ENCODE measurements at regions not wholly inside any gene's neighbourhood (a gene's known extent, or its start where the extent isn't known, plus 50 kb on each side); places are given as distances from the start of the nearest gene placed in this dataset.
"Not testable (repeated sequence)": the region's sequence is repeated elsewhere in the genome, so short reads cannot be mapped to it uniquely, and the experiment has no call there.

DNA sequence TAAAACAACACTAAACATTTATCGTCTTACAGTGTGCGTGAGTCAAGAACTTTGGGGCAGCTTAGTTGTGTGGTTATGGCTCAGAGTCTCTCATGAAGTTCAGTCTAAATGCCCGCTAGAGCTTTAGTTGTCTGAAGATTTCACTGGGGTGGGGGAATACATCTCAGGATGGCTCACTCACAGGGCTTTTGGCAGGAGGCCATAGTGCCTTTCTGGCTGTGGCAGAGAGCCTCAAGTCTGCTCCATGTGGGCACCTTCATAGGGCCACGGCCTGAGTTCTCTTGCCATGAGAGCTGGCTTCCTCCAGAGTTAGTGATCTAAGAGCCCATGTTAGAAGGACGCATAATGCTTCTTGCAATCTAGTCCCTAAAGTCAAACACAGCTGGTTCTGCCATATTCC lies 258.8 kb upstream of the NUDT12 start:
- DNase-seq = no peak

DNA sequence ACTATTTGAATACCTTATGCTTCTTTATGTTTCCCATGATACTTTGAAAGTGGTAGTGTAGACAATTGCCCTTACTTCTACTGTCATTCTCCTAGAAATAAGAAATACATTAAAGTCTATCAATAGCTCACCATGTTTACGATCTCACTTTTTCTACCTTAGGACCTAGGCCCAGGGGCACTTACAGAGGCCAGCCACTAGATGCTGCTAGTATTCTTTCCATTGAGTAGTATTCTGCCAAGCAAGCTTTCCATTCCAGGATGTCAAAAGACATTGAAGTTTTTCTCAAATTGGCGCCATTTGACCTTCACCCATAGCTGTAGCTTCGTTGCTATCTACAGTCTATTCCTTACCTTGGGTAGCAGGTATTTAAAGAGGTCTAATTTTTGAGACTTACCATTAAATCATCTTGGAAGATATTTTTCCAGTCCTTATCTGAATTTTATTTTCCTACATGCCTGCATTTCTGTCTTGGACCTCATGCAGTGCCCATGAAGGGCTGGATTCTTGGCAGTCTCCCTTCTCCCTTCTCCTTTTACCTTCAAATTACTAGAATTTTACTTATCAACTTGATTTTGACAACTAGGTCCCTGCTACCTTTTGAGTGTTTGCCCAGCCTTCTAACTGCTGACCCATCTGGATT lies 246.0 kb upstream of the NUDT12 start:
- DNase-seq = no peak

DNA sequence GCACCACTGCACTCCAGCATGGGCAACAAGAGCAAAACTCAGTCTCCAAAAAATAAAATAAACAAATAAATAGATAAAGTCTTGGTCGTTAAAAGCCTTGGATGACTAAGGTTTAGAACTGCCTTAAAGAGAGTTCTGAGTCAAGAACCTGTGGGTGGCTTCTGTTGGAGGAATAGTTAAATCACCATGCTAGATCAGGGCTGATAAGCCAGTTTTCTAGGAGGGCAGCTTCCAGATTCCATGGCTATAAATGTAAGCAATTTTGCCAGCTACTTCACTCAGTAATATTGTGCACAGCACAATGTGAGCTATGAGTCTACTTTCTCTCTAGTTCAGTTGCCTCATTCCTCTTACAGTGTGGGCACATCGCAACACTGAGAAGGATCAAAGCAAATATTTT lies 242.1 kb upstream of the NUDT12 start:
- no peak for DNase-seq

DNA sequence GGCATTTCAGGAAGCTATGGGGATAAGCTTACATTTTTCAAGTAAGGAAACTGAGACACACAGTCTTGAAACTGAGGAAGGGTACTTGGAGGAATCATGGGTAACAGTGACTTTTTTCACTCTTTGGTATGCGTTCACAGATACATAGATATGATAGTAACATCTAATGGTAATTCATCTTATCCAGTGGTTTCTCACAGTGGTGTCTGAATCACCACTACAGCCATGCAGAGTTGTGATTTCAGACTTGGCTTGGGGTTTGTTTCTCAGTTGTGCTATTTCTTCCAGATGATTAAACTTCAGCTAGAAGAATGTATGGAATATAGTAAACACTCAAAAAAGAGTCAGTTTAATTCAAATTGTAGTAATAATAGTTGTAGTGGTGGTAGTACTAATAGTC lies 239.1 kb upstream of the NUDT12 start:
- DNase-seq = no peak

DNA sequence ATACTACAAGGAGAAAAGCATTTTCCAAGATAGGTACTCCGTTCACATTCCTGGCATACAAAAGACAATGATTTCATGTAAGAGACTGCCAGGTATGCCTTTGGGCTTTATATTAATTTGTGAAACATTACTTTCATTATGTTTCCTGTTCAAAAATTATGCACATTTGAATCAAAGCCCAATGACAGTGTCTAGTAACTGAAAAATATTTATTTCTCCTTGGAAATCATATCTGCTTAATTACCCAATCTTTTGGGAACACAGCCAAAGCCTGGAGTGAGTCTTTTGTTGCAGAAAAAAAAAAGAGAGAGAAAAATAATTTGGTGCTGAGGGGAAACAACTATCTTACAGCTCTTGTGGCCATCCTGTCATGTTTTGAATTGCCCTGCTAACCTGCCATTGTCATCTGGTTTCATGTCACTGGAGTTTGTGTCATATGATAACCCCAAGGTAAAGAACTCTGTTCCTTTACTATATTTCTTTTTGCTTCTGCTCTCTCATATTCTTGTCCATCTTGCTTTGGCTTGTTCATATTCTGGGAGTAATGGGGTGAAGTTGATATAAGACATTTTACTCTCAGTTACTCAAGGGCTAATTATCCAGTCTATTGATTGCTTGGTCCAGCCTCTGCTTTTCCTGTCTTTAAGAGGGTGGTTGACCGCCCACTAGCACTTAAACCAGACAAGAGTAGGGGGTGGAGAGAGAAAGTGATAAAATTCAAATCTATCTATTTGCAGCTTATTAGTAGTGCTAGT lies 238.3 kb upstream of the NUDT12 start:
- DNase-seq = no peak

DNA sequence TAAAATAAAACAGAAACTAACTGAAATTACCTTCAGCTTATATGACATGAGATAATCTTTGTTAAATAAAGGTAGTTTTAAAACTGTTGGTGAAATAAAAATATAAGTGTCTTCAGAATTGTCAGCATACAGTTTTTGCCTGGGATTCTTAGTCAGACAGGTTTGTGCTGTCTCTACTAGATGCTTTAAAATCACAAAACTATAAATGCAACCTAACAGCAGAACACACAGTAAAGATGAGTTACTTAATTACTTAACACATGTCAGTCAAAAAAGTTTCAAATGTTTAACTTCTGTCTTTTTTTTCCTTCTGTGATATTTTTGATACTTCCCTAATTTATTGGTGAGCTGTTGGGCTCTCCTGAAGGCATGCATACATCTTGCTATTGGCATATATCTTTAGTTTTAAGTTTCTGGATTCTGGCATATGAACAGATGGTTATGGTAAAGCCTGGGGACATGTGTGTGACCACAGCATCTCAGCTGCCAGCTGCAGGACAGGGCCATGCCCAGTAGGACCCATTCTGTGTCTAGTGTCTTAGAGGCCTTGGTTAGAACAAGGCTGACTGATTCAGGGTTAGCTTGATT lies 231.1 kb upstream of the NUDT12 start:
- no peak for DNase-seq

DNA sequence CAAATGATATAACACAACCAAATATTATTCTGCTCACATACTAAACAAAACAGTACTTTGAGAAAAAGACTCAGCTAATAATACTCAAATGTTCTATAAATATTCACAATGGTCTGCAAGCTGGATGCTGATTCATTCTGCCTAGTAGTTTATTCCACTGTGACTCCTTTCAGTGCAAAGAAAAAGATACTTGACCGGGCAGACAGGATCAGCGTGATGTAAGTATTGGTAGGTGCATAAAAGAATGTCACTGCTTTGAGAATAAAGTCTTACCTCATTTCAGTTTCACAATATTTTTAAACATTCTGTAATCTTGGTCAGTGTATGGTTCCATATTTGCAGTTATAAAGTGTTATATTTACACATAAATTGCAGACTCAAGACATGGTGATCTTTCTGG lies 223.0 kb upstream of the NUDT12 start:
- no peak for DNase-seq

DNA sequence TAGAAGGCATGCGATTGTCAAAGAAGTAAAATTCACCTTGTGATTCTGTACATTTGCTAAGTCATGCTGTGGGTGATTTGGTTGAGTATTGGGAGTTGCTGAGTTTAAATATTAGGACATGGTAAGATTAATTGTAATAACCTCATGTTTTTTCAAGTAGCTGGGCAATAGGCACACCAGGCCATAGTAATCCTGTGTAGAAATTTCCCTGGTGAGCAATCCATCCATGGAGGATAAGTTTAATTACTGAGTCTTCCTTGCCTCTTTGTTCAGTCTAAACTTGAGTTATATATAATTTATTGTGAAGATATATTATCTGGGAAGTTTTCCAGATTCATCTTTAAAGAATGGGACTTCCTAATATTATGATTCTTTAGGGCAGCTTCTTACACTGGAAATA lies 221.1 kb upstream of the NUDT12 start:
- no peak for DNase-seq

DNA sequence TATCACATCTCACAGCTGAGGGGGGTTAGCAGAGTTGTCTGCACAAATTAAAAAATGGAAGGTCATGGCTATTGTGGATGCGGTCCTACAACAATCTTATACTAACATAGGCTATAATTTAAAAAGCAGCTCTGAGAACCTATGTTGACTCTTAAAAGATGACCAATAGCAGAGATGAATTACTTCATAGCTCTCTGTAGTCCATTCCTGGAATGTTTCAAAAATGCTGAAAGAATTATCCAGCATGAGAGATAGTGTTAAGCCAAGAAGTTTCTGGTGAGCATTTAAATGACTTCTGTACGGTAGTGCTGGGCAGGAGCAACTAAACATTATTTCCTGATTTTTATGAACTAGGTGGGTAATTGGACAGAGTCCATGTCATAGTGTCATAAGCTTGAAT lies 218.2 kb upstream of the NUDT12 start:
- no peak for DNase-seq

DNA sequence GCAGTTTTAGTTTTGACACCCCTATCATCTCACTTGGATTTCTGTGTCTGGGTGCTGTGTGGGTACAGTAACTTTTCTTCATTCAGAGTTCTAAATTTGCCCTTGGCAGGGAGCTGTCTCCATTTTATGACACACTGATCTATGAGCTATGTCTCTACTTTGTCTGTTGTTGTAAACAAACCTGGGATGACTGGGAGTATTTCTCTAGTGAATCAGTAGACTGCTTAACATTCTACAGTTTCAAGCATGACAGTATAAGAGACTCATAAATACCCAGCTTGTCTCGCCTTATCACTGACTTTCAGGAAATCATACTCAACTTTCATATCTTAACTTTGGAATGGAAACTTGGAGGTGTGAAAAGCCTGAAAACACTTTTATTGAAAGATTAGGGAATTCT lies 212.1 kb upstream of the NUDT12 start:
- DNase-seq = no peak

DNA sequence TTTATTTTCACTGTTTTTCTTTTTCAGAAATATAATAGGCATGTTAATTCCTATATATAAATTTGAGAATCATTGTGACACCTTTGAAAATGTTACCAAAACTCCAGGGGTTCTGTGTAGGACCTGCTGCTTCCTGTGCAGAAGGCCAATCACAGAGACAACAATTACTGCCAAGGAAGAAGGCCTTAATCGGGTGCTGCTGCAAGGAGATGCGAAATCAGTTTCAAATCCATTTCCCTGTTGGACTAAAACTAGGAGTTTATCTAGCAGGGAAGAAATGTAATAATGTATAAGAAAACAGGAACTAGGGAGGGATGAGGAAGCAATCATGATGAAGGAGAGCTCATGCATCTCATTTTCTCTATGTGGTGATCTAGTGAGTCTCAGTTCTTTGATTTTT lies 209.7 kb upstream of the NUDT12 start:
- DNase-seq = no peak

DNA sequence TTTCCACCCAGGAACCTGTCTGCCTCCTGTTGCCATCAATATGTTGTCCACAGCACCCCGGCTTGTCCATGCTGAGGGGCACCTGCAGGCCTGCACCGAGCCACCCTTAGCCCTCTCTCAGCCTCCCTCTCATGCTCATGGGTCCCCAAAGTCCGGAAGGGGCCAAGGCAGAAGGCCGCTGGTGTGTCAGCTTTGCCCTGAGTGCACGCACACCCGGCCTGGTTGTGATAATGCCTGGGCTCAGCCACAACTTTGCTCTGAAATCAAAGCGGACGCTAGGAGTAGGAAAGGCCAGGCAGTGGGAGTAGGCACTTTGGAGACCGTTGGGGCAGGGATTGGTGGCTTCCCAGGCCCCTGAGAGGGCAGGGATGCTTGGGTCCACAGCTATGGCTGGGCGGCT lies 201.8 kb upstream of the NUDT12 start:
- DNase-seq = no peak

DNA sequence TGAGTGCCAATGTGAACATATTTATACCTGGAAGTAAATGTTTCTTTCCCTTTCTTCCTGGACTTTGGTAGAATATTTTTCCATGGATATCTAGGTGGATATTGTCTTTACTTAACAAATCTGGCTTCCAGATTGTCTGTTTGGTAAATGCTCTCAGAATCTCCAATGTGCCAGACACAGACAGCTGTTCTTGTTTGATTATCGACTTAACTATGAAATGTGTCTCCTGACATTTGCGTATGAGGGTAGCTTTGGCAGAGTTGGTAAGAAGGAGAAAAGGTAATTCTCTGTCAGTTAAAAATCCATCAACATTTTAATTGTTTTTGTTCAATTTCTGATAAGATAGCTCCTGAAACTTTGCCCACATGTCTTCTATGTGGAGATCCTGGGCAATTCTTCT lies 196.4 kb upstream of the NUDT12 start:
- DNase-seq = no peak

DNA sequence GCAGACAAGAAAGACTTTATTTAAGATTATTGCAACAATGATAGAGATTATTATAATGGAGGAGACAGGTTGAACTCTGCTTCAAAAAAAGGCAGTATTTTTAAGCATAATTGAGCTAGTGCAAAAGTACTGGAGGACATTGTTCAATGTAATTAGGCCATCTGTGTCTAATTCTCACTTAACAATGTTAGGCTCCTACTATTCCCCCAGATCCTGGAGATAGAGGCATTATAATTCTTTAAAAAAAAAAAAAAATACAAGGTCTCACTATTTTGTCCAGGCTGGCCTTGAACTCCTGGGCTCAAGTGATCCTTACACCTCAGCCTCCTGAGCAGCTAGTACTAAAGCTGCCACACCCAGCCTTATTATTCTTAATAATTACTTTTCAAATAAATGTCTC lies 193.4 kb upstream of the NUDT12 start:
- no peak for DNase-seq

DNA sequence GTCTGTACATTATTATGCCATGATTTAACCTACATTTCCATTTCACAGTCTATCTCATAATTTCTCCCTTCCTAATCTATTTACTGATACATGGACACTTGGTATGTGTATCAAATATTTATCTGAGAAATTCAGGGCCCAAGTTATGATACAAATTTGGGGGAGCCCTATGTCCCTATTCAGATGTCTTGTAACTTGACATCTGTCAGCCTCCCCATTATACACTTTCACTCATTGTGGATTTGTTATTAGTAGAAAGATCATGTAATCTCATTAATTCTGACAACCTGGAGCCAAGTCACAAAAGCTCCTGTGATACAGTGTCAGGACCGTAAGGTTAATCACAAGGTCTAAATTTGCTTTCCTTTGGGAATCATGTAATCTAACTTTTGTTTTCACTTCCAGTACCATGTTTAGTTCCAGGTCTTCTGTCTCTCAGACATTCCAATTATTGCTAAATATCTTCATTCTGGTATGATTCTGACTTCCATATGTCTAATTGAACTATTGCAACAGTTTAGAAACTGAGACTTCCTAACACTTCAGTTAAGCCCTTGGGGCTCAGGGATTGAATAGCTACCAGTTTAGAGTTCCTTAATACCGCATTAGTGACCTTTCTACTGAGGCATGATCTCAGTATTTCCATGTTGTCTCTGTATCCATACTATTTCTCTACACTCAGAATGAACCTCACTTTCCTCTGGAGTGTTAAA lies 182.9 kb upstream of the NUDT12 start:
- DNase-seq = no peak

DNA sequence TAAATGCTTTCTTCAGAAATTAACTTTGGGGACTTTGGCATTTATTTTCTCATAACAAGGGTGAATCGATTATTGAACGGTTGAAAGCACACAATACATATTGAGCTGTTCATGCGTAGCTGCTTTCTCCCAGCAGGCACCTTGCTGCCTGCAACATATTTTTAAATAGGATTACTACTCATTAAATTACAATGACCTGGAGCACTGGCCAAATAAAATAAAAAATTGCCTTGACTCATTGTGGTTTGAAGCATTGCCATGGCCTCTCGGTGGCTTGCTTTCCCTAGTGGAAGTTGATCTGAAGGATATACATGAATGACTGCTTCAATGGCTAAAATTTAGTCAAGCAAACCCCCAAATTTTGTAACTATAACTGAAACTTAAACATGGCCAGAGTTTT lies 181.6 kb upstream of the NUDT12 start:
- DNase-seq = no peak

DNA sequence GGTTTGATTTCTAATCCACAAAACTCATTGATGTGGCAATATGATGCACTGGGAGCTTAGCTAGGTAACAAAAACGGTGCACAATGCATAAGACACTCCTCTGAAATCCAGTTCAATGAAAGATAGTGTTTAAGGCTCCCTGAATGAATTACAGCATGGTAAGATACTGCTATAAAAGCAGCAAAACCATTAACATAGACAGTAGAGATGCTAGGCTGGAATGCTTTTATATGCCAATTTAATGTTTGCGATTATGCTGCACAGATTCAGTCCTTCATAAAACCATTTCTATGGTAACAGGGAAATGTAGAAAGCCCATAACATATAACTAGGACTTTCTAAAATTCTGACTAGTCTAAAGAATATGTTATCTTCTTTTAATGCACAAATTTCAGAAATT lies 180.8 kb upstream of the NUDT12 start:
- DNase-seq = no peak

DNA sequence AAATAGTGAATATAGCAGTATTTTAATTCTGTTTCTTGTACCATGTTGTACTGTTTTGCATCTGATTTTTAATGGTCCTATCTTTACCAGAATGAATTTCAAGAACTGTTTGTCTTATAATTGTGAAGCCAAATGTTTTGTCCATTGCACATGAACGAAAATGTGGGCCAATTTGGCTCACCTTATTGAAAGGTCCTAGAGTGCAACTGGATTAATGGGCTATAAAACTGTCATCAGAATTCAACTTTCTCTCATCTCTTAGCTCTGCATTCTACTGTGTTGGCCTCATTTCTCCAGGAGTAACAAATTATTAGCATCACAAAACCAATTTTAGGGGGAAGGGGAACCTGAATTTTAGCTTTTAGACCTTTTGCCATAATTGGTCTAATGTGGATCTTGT lies 179.4 kb upstream of the NUDT12 start:
- DNase-seq = no peak

DNA sequence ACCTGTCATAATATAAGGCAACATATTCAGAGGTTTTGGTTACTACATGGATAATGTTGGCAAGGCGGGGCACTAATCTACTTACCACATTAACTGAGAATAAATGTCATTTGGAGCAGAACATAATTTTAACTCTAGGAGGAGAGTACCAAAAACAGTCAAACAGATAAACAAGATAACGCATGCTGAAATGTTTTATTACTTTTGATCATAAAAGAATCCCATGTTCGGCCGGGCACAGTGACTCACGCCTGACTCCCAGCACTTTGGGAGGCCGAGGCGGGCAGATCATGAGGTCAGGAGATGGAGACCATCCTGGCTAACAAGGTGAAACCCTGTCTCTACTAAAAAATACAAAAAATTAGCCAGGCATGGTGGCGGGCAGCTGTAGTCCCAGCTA lies 173.8 kb upstream of the NUDT12 start:
- not testable (repeated sequence) for DNase-seq

DNA sequence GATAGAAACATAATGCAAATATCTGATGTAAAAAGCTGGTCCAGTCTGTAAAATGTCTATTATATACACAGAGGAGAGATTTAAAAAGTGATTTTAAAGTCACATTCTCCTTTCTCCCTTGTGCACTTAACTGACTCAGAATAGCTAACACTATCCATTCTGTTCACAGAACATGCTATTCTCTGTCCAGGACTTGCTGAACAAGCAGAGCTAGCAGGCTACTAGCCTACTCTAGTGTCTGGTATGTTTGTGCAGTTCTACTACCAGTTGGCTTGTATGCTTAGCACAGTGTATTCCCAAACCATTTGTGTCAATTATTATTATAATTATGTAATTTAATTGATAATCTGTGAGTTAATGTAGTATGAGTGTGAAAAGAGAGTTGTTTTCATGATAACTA lies 161.7 kb upstream of the NUDT12 start:
- DNase-seq = no peak

DNA sequence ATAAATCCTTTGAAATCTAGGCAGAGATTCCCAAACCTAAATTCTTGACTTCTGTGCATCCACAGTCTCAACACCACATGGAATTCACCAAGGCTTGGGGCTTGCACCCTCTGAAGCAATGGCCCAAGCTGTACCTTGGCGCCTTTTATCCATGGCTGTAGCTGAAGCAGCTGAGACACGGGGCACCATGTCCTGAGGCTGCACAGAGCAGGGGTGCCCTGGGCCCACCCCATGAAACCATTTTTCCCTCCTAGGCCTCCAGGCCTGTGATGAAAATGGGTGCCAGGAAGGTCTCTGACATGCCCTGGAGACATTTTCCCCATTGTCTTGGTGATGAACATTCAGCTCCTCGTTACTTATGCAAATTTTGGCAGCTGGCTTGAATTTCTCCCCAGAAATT lies 158.6 kb upstream of the NUDT12 start:
- no peak for DNase-seq

DNA sequence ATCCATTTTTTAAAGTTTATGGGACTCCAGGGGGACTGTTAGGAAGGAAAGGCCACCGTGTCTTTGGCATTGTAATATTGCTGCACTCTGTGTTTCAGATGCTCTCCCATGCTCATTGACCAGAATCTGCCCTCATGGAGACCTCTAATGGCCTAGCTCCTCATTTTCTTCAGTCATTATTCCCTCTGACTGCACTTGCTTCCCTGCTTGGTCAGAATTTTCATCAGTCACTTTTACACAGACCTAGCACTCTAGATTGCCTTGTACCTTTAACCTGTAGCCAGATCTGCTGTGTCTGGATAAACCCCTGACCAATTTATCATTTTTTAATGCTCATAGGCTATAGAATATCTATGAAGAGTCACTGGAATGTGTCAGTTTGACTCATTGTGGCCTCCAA lies 155.5 kb upstream of the NUDT12 start:
- DNase-seq = no peak

DNA sequence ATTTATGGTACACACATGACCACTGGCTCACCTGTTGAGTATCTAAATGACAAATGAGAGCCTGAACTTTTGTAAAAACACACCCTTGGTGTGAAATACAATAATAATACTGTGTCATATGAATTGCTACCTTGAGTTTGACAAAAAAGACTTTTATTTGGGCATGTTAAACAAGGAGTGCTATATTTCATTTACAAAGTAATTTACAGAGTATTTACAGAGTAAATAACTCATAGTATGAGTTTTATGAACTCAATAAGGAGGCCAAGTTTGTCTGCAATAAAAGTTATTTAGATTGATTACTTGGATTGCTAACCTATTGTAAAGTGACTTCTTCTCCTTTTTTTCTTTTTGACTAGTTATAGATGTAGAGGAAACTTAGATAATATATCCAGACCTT lies 146.0 kb upstream of the NUDT12 start:
- DNase-seq = no peak

All from CD4-positive, alpha-beta T cell treated with Interferon alpha-2 for 1 hour (primary cell).